ENCODE measurements at regions not wholly inside any gene's neighbourhood (a gene's known extent, or its start where the extent isn't known, plus 50 kb on each side); places are given as distances from the start of the nearest gene placed in this dataset.

GRCh38 chr7:89458114-89458513, 662.6 kb upstream of the TEX47 start:
- Histone ChIP-seq H4K91ac (ENCODE audit: insufficient read depth, low read depth, low read length) (no peak overlapping the region), H3K9me3 (ENCODE audit: control insufficient read depth, insufficient read depth, low read length) (peaks cover 2% of the 10 kb centered on the region; the same call in 1 of the 2 replicates), H3K18ac (ENCODE audit: low read depth, low read length) (no peak overlapping the region), H3K23ac (ENCODE audit: low read depth, low read length) (no peak overlapping the region), H2BK15ac (ENCODE audit: low read depth, low read length) (no peak overlapping the region), H2BK120ac (ENCODE audit: low read depth, low read length) (no peak overlapping the region), H4K20me1 (ENCODE audit: insufficient read depth, low read length) (no peaks in the 10 kb centered on the region), H3K4me3 (ENCODE audit: insufficient read depth, low read depth, low read length) (no peak overlapping the region), H3K4ac (ENCODE audit: low read depth, low read length) (no peak overlapping the region), H2AK9ac (replicated peaks; ENCODE audit: low read depth, low read length, poor library complexity) (no peak overlapping the region), H3K36me3 (ENCODE audit: control insufficient read depth, insufficient read depth, low read length) (no peaks in the 10 kb centered on the region), H2AK5ac (ENCODE audit: low read depth, low read length) (no peak overlapping the region), H4K8ac (ENCODE audit: low read depth in 2 of 2, low read length in 2 of 2) (no peak overlapping the region), H2BK5ac (ENCODE audit: low read depth, low read length, poor library complexity, severe bottlenecking) (no peak overlapping the region), H3K79me1 (ENCODE audit: low read depth in 1 of 2, low read length in 2 of 2) (no peaks in the 10 kb centered on the region), H3K27ac (ENCODE audit: insufficient read depth, low read length) (no peak overlapping the region), H2BK20ac (ENCODE audit: low read depth, low read length) (no peak overlapping the region), H3K9me1 (ENCODE audit: insufficient read depth, low read length) (no peaks in the 10 kb centered on the region), H4K5ac (ENCODE audit: low read depth, low read length) (no peak overlapping the region), H2AFZ (replicated peaks; ENCODE audit: low read length, poor library complexity) (no peak overlapping the region), H3K27me3 (ENCODE audit: control insufficient read depth, insufficient read depth, low read length) (no peaks in the 10 kb centered on the region), H3K4me2 (ENCODE audit: low read depth, low read length) (no peak overlapping the region), H3K56ac (ENCODE audit: extremely low read depth, insufficient read depth, low read length) (no peak overlapping the region), H3K4me1 (ENCODE audit: control insufficient read depth, insufficient read depth, low read length) (no peaks in the 10 kb centered on the region), H3K9ac (ENCODE audit: low read depth, low read length) (no peak overlapping the region), H3K14ac (replicated peaks; ENCODE audit: low read depth, low read length) (no peak overlapping the region)
- intact Hi-C loops (cut with micrococcal nuclease) (no loop called here), dilution Hi-C loops (cut with HindIII; ENCODE audit: low sequenced_read_pairs, unreplicated experiment) (no loop called here), in situ Hi-C loops (cut with MboI; ENCODE audit: low sequenced_read_pairs) (no loop called here)
- TF ChIP-seq CEBPB (IDR thresholded peaks at IDR 0.05; ENCODE audit: low read depth, low read length): no peak
- no peak for TF ChIP-seq RCOR1 (IDR thresholded peaks at IDR 0.05; ENCODE audit: insufficient replicate concordance, low read length)
- TF ChIP-seq RAD21 (IDR thresholded peaks at IDR 0.05; ENCODE audit: low read length): no peak
- no peak for TF ChIP-seq FOS (IDR thresholded peaks at IDR 0.05; ENCODE audit: low read depth, low read length)
- TF ChIP-seq MAFK (IDR thresholded peaks at IDR 0.05; ENCODE audit: low read depth, low read length): no peak
- no peak for TF ChIP-seq CTCF (conservative IDR thresholded peaks at IDR 0.05; ENCODE audit: low read depth, low read length)
- TF ChIP-seq BHLHE40 (IDR thresholded peaks at IDR 0.05; ENCODE audit: low read depth, low read length): no peak
- no TSS peak for BruUV-seq (replicated peaks)
- WGBS, 2 experiments (ENCODE audit: extremely low coverage in 2 of 2, insufficient read length in 1 of 2): no CpG with 5 or more reads among the region's 3 CpGs
- ChIA-PET POLR2A (ENCODE audit: unreplicated experiment) (no interaction called here), CTCF (no interaction called here)
- DNase-seq: no peak
- no peak for ATAC-seq (ENCODE audit: low read depth)

All from IMR-90 (cell line).